Renal pelvis (tissue), 1 donor: ENCODE measurements at regions not wholly inside any gene's neighbourhood (a gene's known extent, or its start where the extent isn't known, plus 50 kb on each side); places are given as distances from the start of the nearest gene placed in this dataset.

ENCODE experiments used
- DNase-seq: peaks from one replicate; pipeline ENCODE4 v3.0.0-alpha.2; 2013

GRCh38 chr16:14337303-14338191 lies 266.4 kb downstream of the MRTFB start:
- DNase-seq: peak; percentile 35

- DNase-seq: no peak
Observed at GRCh38 chr16:14335297-14335696, 264.2 kb downstream of the MRTFB start.

- peak; percentile 8 for DNase-seq
Observed at GRCh38 chr16:14334366-14335080, 263.4 kb downstream of the MRTFB start.

- DNase-seq: no peak
Observed at GRCh38 chr16:14333361-14333760, 262.2 kb downstream of the MRTFB start.

- no peak for DNase-seq
Observed at GRCh38 chr16:14331020-14331419, 259.9 kb downstream of the MRTFB start.

- no peak for DNase-seq
Observed at GRCh38 chr16:14329727-14330350, 258.7 kb downstream of the MRTFB start.

GRCh38 chr16:14325502-14326401 lies 254.6 kb downstream of the MRTFB start:
- DNase-seq: peak; percentile 74

GRCh38 chr16:14324581-14324980 lies 253.5 kb downstream of the MRTFB start:
- no peak for DNase-seq

GRCh38 chr16:14322186-14322585 lies 251.1 kb downstream of the MRTFB start:
- DNase-seq: no peak

- no peak for DNase-seq
Observed at GRCh38 chr16:14321542-14321941, 250.4 kb downstream of the MRTFB start.

- no peak for DNase-seq
Observed at GRCh38 chr16:14320406-14320805, 249.3 kb downstream of the MRTFB start.
